GM21825 (cell line): ENCODE measurements at regions not wholly inside any gene's neighbourhood (a gene's known extent, or its start where the extent isn't known, plus 50 kb on each side); places are given as distances from the start of the nearest gene placed in this dataset.
"Not testable (repeated sequence)": the region's sequence is repeated elsewhere in the genome, so short reads cannot be mapped to it uniquely, and the experiment has no call there.

ENCODE experiments used
- ATAC-seq: cut with Tn5 transposase; IDR thresholded peaks from one replicate; pipeline ENCODE4 v1.9.1; 2021; ENCODE audit warnings: mild to moderate bottlenecking, moderate library complexity; ENCODE audit not compliant: unreplicated experiment

DNA sequence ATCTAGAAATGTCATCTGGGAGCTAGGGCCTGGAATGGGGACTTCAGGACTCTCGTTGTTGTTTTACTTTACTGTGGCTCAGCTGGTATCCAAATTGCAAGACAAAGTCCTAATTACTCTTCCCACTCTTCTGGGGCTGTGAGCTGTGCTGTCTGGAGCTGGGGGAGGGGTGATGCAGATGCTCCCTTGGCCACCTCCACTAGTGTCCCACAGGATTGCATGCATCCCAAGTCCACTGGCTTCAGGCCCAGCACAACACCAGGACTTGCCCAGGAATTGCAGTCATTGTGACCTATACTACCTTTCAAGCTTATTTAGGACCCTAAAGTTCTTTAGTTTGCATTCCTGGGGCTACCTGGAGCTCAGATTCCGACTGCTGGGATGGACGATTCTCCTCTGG is 366.1 kb upstream of the FAM47C start:
- no peak for ATAC-seq

DNA sequence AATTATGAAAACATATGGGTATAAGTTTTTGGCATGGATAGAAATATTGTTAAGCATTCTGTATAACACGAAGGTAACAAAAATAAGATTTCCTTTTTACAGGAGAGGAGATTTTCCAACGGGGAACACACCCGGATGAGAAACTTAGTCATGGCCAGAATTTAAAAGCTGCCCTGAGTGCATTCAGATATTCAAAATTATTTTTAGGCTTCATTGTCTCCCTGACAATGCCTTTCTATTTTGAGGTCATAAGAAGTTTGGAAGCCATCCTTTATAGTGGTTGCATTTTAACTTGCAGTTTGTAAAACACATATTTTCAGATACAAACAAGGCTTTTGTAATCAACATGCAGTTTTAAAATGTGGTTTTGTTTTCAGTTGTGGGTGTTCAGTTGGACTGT is 357.5 kb upstream of the FAM47C start:
- no peak for ATAC-seq

GRCh38 chrX:36683507-36683906 is 324.7 kb upstream of the FAM47C start:
- ATAC-seq = no peak

DNA sequence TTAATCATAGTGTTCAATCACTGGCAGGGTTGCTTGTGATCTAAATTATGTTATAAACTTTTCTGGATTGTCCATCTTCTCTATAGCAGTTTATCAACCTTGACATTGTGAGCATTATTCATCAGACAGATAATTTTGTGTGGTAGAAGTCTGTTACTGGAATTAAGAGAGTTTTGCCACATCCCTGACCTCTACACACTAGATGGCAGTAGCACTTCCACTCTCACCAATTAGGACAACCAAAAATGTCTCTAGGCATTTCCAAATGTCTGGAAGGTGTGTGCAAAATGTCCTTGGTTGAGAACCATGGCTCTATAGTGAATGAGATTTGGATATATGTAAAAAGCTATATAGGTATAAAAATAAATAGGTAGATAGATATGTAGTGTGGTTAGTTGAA is 324.1 kb upstream of the FAM47C start:
- ATAC-seq = no peak

DNA sequence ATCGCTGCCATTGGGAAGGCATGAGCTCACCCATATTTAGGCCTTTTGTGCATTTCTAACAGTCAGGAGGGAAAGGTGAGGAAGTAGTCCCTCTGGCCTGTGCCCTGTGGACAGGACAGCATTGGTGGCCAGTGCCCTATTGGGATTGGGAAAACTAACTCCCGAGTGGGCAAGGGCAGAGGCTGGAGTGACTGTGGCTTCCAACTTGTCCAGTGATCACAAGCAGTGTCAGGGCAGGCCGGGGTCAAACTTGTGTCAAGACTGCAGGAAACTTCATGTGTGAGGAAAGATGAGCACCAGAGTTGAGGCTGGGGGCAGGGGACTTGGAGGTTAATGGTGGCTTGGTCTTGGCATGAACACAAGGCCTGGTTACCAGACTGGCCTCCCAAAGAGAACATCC is 286.2 kb upstream of the FAM47C start:
- ATAC-seq = no peak

GRCh38 chrX:36753602-36754001 is 254.6 kb upstream of the FAM47C start:
- ATAC-seq = no peak

DNA sequence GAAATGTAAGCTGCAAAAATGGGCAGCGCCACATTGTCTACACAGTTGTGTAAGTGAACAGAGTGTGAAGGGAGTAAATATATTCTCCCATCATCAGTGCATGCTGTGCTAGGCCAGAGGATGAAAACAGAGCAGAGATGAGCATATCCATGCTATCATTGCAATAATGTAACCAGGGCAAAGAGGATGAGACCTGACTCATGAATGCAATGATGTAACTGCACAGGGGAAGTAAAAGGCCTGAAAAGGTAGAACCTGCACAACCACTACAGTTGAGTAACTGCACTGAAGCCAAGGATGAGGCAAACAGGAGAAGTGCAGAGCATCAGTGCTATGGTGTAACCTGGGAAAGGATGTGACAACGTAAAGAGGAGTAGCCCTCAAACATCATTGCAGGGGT is 220.4 kb upstream of the FAM47C start:
- no peak for ATAC-seq

DNA sequence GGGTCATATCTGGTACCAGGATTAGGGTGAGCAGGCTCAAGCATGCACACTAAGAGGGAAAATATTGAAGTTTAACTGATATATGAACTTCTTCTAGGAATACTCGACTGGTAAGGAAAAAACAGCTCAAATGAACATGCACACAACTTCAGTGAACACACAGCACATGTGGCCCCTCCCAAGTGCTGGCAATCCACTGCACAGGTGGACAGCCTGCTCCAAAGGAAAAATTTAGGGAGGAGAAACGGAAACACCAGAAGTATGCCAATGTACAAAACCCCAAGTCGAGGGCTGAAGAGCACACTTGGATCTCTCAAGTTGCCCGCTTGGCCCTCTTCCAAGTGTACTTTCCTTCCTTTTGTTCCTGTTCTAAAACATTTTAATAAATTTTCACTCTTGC is 205.0 kb upstream of the FAM47C start:
- no peak for ATAC-seq

- no peak for ATAC-seq
These were observed 204.1 kb upstream of the FAM47C start for GRCh38 chrX:36804066-36804465.

- no peak for ATAC-seq
These were observed 163.3 kb upstream of the FAM47C start for GRCh38 chrX:36844857-36845256.

- no peak for ATAC-seq
These were observed 160.7 kb upstream of the FAM47C start for GRCh38 chrX:36847496-36847895.

DNA sequence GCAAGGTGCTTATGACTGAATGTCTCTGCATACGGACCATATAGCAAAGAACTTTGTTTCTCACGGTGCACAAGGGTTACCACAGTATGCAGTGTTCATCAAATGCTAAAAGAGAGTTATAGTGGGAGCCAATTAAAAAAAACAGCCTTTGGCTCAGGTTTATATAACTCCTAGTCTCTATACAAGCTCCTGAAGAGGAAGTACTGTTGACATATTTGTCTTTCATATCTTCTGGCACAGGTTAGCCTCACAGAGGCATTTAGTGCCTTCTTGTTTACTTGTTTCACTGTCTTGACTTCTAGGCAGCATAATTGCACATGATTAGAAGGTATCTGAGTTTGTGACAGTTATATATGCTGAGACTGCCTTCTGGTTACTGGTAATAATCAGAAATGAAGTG is 158.8 kb upstream of the FAM47C start:
- ATAC-seq = no peak

- ATAC-seq = no peak
These were observed 151.3 kb upstream of the FAM47C start for GRCh38 chrX:36856849-36857248.

GRCh38 chrX:36859231-36859630 is 148.9 kb upstream of the FAM47C start:
- no peak for ATAC-seq

DNA sequence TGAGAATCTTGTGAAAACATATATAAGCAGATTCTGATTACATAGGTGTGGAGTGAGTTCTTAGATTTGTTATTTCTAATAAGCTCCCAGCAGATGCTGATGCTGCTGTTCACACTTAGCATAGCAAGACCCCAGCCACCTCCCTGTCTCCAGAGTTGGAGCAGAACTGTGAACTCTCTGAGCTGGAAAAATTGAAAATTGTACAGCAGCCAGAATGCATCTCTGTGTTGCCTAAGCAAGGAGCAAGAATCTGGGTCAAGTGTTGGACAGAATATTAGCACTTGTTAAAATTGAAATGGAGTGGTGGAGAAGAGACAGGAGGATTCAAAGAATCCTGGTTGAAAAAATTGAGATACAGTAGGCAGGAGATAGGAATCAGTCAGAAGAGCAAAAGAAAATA is 146.6 kb upstream of the FAM47C start:
- ATAC-seq = no peak

- ATAC-seq = peak; percentile 55
These were observed 141.0 kb upstream of the FAM47C start for GRCh38 chrX:36867143-36867542.

GRCh38 chrX:36868592-36868991 is 139.6 kb upstream of the FAM47C start:
- ATAC-seq = no peak

GRCh38 chrX:36869457-36869856 is 138.7 kb upstream of the FAM47C start:
- no peak for ATAC-seq

DNA sequence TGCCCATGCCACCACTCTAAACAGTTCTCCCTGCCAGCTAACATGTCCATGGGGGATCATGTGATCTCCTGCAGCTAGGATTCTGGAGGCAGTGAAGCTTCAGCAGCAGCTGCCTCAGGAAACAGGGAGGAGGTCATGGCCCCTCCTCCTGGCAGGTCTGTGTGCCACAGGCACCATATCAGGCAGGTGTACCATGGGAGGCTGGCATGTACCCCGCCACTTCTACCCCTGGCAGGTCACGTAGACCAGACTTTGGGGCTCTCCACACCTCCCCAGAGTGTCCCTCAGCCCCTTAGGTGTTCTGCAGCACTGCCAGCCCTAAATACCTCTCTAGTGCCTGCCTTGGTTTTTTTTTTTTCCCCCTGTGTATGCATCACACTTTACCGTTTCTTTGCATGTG is 110.5 kb upstream of the FAM47C start:
- no peak for ATAC-seq

GRCh38 chrX:36898301-36898700 is 109.9 kb upstream of the FAM47C start:
- peak; percentile 84 for ATAC-seq

- ATAC-seq = not testable (repeated sequence)
These were observed 103.6 kb upstream of the FAM47C start for GRCh38 chrX:36904561-36904960.

DNA sequence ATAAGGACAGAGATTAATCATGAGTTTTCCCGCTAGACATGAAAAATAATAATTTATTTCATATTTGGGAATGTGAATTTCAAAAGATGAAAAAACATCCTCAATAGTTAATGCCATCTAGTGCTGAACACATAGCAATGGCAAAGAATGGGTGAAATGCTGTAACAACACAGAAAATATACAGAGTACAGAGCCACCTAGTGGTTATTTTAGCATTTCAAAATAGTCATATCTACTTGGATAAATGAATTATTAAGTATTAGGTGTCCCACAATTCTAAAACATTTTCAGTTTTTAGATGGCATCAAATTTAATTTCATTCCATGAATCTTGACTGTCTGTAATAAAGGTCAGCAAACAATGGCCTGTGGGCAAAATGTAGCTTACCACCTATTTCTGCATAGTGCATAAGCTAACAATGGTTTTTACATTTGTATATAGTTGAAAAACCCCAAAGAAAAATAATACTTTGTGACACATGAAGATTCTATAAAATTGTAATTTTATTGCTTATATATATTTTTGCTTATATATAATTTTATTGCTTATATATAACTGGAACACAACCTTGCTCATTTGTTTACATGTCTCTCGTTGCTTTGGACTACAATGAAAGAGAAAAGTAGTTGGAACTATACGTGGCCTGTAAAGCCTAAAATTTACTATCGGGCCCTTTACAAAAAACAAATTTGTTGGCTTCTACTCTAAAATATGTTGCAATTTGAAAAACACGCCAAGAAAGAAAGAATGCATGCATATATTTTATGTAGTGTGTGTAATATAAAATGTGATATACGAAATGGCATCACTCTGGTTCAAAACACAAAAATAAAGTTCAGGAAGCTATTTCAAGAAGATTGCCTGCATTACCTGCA is 99.1 kb upstream of the FAM47C start:
- ATAC-seq = no peak

- no peak for ATAC-seq
These were observed 98.5 kb upstream of the FAM47C start for GRCh38 chrX:36909676-36910030.
